Endothelial cell of umbilical vein (primary cell): ENCODE measurements at regions not wholly inside any gene's neighbourhood (a gene's known extent, or its start where the extent isn't known, plus 50 kb on each side); places are given as distances from the start of the nearest gene placed in this dataset.

ENCODE experiments used
- BruUV-seq: library from RNA; stranded (reverse); fragments of 400-500 nt; replicated peaks from 2 replicates; lab custom pipeline; 2021; lab: Mats Ljungman, UMichigan
- CTCF ChIA-PET: fragments of 300-600, 350-600 bp; sonication (Branson Sonifier 250); formaldehyde crosslinking; loops from one replicate; lab custom pipeline; 2021; ENCODE audit warnings: antibody characterized with exemption, inconsistent platforms; lab: Charles Lee
- POLR2A ChIA-PET: fragments of 300-600, 350-600 bp; sonication (Branson Sonifier 250); formaldehyde crosslinking; loops from one replicate; lab custom pipeline; 2021; ENCODE audit warnings: antibody characterized with exemption, inconsistent platforms; lab: Charles Lee
- DNase-seq: peaks from one replicate; pipeline ENCODE4 v3.0.0-alpha.2; 2011; ENCODE audit warnings: low read depth, low spot score
- FAIRE-seq: peaks from 2 replicates; lab custom pipeline; 2011; peaks lifted over from hg19 to GRCh38; lab: Jason Lieb, UNC
- H2AFZ ChIP-seq: 2 replicates; pipeline ENCODE4 v1.6.0; 2012; ENCODE audit warnings: low read depth, low read length, control low read depth, inconsistent platforms
- H3K27ac ChIP-seq: 2 replicates; pipeline ENCODE4 v1.5.1; 2011; ENCODE audit warnings: low read depth, mild to moderate bottlenecking, control low read depth, low read length, moderate library complexity; ENCODE audit not compliant: insufficient read depth
- H3K27me3 ChIP-seq, 2 experiments: 2 replicates each; pipeline versions ENCODE4 v1.6.0 to v1.6.1; 2011; ENCODE audit warnings: low read length in 2 of 2, mixed read lengths in 1 of 2; ENCODE audit not compliant: control insufficient read depth in 2 of 2, insufficient read depth in 2 of 2
- H3K36me3 ChIP-seq, 2 experiments: 2 replicates in 1 of 2; 3 replicates in 1 of 2; pipeline ENCODE4 v1.5.1; 2011; ENCODE audit warnings: low read length in 2 of 2, mild to moderate bottlenecking in 1 of 2, moderate library complexity in 1 of 2; ENCODE audit not compliant: control insufficient read depth in 2 of 2, insufficient read depth in 2 of 2; ENCODE audit errors: extremely low read depth in 1 of 2
- H3K4me1 ChIP-seq: 3 replicates; pipeline ENCODE4 v1.5.1; 2011; ENCODE audit warnings: mild to moderate bottlenecking, low read length; ENCODE audit not compliant: control insufficient read depth, insufficient read depth; ENCODE audit errors: extremely low read depth
- H3K4me2 ChIP-seq: 2 replicates; pipeline ENCODE4 v1.6.1; 2011; ENCODE audit warnings: low read length, control low read depth, mixed read lengths; ENCODE audit not compliant: insufficient read depth
- H3K4me3 ChIP-seq, 3 experiments: fragments of 200-600 bp in 1 of 3; sonication (generic), shearing (Covaris generic) in 1 of 3; replicated peaks in 1 of 3; 2 replicates each; pipeline ENCODE4 v1.5.1; 2011 to 2016; ENCODE audit warnings: control low read depth in 3 of 3, low read length in 3 of 3, mild to moderate bottlenecking in 2 of 3, inconsistent platforms in 1 of 3, low read depth in 1 of 3, moderate library complexity in 1 of 3; ENCODE audit not compliant: insufficient read depth in 1 of 3
- H3K79me2 ChIP-seq: 2 replicates; pipeline ENCODE4 v1.6.0; 2012; ENCODE audit warnings: low read length, inconsistent platforms; ENCODE audit not compliant: control insufficient read depth, insufficient read depth
- H3K9ac ChIP-seq: replicated peaks from 2 replicates; pipeline ENCODE3; 2011; ENCODE audit warnings: low read length, control low read depth; ENCODE audit not compliant: insufficient read depth; ENCODE audit errors: extremely low read depth
- H3K9me1 ChIP-seq: replicated peaks from 3 replicates; pipeline ENCODE4 v1.6.0; 2011; ENCODE audit warnings: mild to moderate bottlenecking, low read length; ENCODE audit not compliant: control insufficient read depth, insufficient read depth; ENCODE audit errors: extremely low read depth
- H3K9me3 ChIP-seq: replicated peaks from 2 replicates; pipeline ENCODE4 v1.5.1; 2012; ENCODE audit warnings: low read length, inconsistent platforms; ENCODE audit not compliant: control insufficient read depth, insufficient read depth
- H4K20me1 ChIP-seq: replicated peaks from 2 replicates; pipeline ENCODE3; 2011; ENCODE audit warnings: mild to moderate bottlenecking, low read length; ENCODE audit not compliant: control insufficient read depth, insufficient read depth; ENCODE audit errors: extremely low read depth
- EZH2 ChIP-seq: IDR thresholded peaks from 2 replicates; pipeline ENCODE4 v1.6.1; 2012; ENCODE audit warnings: borderline replicate concordance, low read depth, mild to moderate bottlenecking, moderate library complexity, low read length, inconsistent platforms; ENCODE audit not compliant: severe bottlenecking
- FOS ChIP-seq: IDR thresholded peaks from 2 replicates; pipeline ENCODE4 v1.6.1; 2011; ENCODE audit warnings: mild to moderate bottlenecking, low read length, moderate library complexity, borderline replicate concordance; ENCODE audit not compliant: insufficient read depth
- GATA2 ChIP-seq: IDR thresholded peaks from 2 replicates; pipeline ENCODE4 v1.7.0; 2011; ENCODE audit warnings: low read depth, mild to moderate bottlenecking, moderate library complexity, mixed read lengths, low read length; ENCODE audit not compliant: insufficient read length, insufficient read depth
- JUN ChIP-seq: IDR thresholded peaks from 2 replicates; pipeline ENCODE4 v1.6.1; 2011; ENCODE audit warnings: borderline replicate concordance, low read depth; ENCODE audit not compliant: insufficient read length, insufficient read depth
- MYC ChIP-seq: IDR thresholded peaks from one replicate; pipeline ENCODE4 v1.6.1; 2011; ENCODE audit warnings: mild to moderate bottlenecking, low read depth, low read length
- POLR2A ChIP-seq: IDR thresholded peaks from 2 replicates; pipeline ENCODE4 v1.6.1; 2012; ENCODE audit warnings: low read depth, mild to moderate bottlenecking, control low read depth, low read length
- POLR2AphosphoS5 ChIP-seq: IDR thresholded peaks from 2 replicates; pipeline ENCODE4 v1.6.1; 2012; ENCODE audit warnings: low read depth, mild to moderate bottlenecking, control low read depth, low read length, moderate library complexity; ENCODE audit not compliant: insufficient read depth
- dilution Hi-C: fragments of 300-500 bp; cut with MboI; formaldehyde crosslinking; loops from one replicate; pipeline ENCODE4 v1.15.0; 2019; ENCODE audit warnings: low sequenced_read_pairs; ENCODE audit not compliant: extremely low pct_ligation_motif_present
- intact Hi-C: fragments of 100-400 bp; cut with micrococcal nuclease; formaldehyde crosslinking; loops from one replicate; pipeline ENCODE4 v1.10.0; 2022
- TF ChIP-seq, protein P1 (sequence below), 2 donors: IDR thresholded peaks; 1 replicate in 1 of 2; 2 replicates in 1 of 2; pipeline ENCODE4 v1.5.1; 2011; ENCODE audit warnings: low read length in 2 of 2, mild to moderate bottlenecking in 2 of 2, moderate library complexity in 2 of 2, control low read depth in 1 of 2, inconsistent platforms in 1 of 2, low read depth in 1 of 2; ENCODE audit not compliant: insufficient read depth in 1 of 2; ENCODE audit errors: extremely low read depth in 1 of 2
- TF ChIP-seq, protein P2 (sequence below): IDR thresholded peaks from 2 replicates; pipeline ENCODE4 v1.6.1; 2011; ENCODE audit not compliant: insufficient read depth, insufficient read length

GRCh38 chr1:218207194-218207593 lies 77.9 kb upstream of the RRP15 start:
- Histone ChIP-seq H3K27ac (no peak overlapping the region), H3K4me3 (no peak overlapping the region), H3K36me3 (no peaks in the 10 kb centered on the region), H4K20me1 (no peaks in the 10 kb centered on the region), H3K9me3 (no peaks in the 10 kb centered on the region), H3K27me3 (no peaks in the 10 kb centered on the region), H3K4me2 (no peak overlapping the region), H2AFZ (no peak overlapping the region), H3K9ac (no peak overlapping the region), H3K79me2 (no peaks in the 10 kb centered on the region), H3K9me1 (no peaks in the 10 kb centered on the region), H3K4me1 (no peaks in the 10 kb centered on the region)
- ChIA-PET CTCF (interaction anchor here (1.3 kb wide), 1 partner anchor 21 kb away, joined by 3 read pairs; no protein-coding TSS in a partner anchor), POLR2A (no interaction called here)
- no peak for DNase-seq
- dilution Hi-C loops (no loop called here), intact Hi-C loops (no loop called here)
- no peak for FAIRE-seq
- no TSS peak for BruUV-seq
- TF ChIP-seq GATA2 (no peak), POLR2A (no peak), POLR2AphosphoS5 (no peak), MYC (no peak), JUN (no peak), EZH2 (no peak), FOS (no peak)
- TF ChIP-seq, protein P1, sequence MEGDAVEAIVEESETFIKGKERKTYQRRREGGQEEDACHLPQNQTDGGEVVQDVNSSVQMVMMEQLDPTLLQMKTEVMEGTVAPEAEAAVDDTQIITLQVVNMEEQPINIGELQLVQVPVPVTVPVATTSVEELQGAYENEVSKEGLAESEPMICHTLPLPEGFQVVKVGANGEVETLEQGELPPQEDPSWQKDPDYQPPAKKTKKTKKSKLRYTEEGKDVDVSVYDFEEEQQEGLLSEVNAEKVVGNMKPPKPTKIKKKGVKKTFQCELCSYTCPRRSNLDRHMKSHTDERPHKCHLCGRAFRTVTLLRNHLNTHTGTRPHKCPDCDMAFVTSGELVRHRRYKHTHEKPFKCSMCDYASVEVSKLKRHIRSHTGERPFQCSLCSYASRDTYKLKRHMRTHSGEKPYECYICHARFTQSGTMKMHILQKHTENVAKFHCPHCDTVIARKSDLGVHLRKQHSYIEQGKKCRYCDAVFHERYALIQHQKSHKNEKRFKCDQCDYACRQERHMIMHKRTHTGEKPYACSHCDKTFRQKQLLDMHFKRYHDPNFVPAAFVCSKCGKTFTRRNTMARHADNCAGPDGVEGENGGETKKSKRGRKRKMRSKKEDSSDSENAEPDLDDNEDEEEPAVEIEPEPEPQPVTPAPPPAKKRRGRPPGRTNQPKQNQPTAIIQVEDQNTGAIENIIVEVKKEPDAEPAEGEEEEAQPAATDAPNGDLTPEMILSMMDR (IDR thresholded peaks at IDR 0.05; ENCODE audit: extremely low read depth in 1 of 2, insufficient read depth in 1 of 2, low read depth in 1 of 2, low read length in 2 of 2) = no peak
- TF ChIP-seq, protein P2, sequence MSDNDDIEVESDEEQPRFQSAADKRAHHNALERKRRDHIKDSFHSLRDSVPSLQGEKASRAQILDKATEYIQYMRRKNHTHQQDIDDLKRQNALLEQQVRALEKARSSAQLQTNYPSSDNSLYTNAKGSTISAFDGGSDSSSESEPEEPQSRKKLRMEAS = no peak
